Cardiac fibroblast (primary cell): ENCODE measurements at regions not wholly inside any gene's neighbourhood (a gene's known extent, or its start where the extent isn't known, plus 50 kb on each side); places are given as distances from the start of the nearest gene placed in this dataset.
A peak's percentile ranks its signal among the peaks of the same experiment; 100 is the strongest.

Source experiments
- DNase-seq, 2 donors: peaks; one replicate each; pipeline versions ENCODE4 v3.0.0 to v3.0.0-alpha.2; 2010; ENCODE audit warnings: low read depth in 2 of 2
- H3K4me3 ChIP-seq, 2 donors: replicated peaks in 1 of 2; 1 replicate in 1 of 2; 2 replicates in 1 of 2; pipeline ENCODE4 v1.5.1; 2011; ENCODE audit warnings: low read depth in 2 of 2, low read length in 2 of 2, mild to moderate bottlenecking in 2 of 2, moderate library complexity in 1 of 2
- CTCF ChIP-seq: IDR thresholded peaks from one replicate; pipeline ENCODE4 v1.5.1; 2011; ENCODE audit warnings: low read depth, mild to moderate bottlenecking, low read length, inconsistent platforms

- no peak overlapping the region for H3K4me3 ChIP-seq
- TF ChIP-seq CTCF = no peak
- DNase-seq = no peak
These were observed 51.9 kb upstream of the TBL1XR1 start for GRCh38 chr3:177249203-177249602.

- H3K4me3 ChIP-seq = no peak overlapping the region
- peak in 1 of 2 donors; percentile 8 for DNase-seq
- no peak for TF ChIP-seq CTCF
These were observed 52.9 kb upstream of the TBL1XR1 start for GRCh38 chr3:177250151-177250550.

- no peak overlapping the region for H3K4me3 ChIP-seq
- no peak for DNase-seq
- TF ChIP-seq CTCF = no peak
These were observed 54.5 kb upstream of the TBL1XR1 start for GRCh38 chr3:177251755-177252154.

GRCh38 chr3:177257006-177257405 is 59.7 kb upstream of the TBL1XR1 start:
- no peak for TF ChIP-seq CTCF
- H3K4me3 ChIP-seq = no peak overlapping the region
- peak in 1 of 2 donors; percentile 14 for DNase-seq

- no peak overlapping the region for H3K4me3 ChIP-seq
- no peak for DNase-seq
- TF ChIP-seq CTCF = no peak
These were observed 60.3 kb upstream of the TBL1XR1 start for GRCh38 chr3:177257625-177258024.

GRCh38 chr3:177262396-177262795 is 65.1 kb upstream of the TBL1XR1 start:
- DNase-seq = peak in 1 of 2 donors; percentile 18

More at GRCh38 chr3:177262396-177262795, 65.1 kb upstream of the TBL1XR1 start:
- no peak for TF ChIP-seq CTCF
- H3K4me3 ChIP-seq = no peak overlapping the region
